Heart right ventricle (tissue), 16 donors: ENCODE measurements at regions not wholly inside any gene's neighbourhood (a gene's known extent, or its start where the extent isn't known, plus 50 kb on each side); places are given as distances from the start of the nearest gene placed in this dataset.

ENCODE experiments used
- ATAC-seq, 8 donors: fragments of 200-7000 bp; cut with Tn5 transposase; one replicate each; pipeline ENCODE4 v1.9.1; 2020; ENCODE audit warnings: mild to moderate bottlenecking in 8 of 8, moderate library complexity in 8 of 8, moderate number of reproducible peaks in 1 of 8
- DNase-seq, 2 donors: peaks; one replicate each; pipeline ENCODE4 v3.0.0-alpha.2; 2020
- H3K27ac ChIP-seq, 10 donors: fragments of 200-600 bp; sonication (generic) in 2 of 10; one replicate each; pipeline versions ENCODE4 v1.5.0 to v1.8.0; 2020 to 2022; ENCODE audit warnings: mild to moderate bottlenecking in 3 of 10
- H3K27me3 ChIP-seq, 7 donors: fragments of 200-600 bp; one replicate each; pipeline ENCODE4 v1.8.0; 2021 to 2022; ENCODE audit warnings: mild to moderate bottlenecking in 2 of 7
- H3K36me3 ChIP-seq, 9 donors: fragments of 200-600 bp; sonication (generic) in 1 of 9; one replicate each; pipeline versions ENCODE4 v1.5.0 to v1.8.0; 2020 to 2022; ENCODE audit warnings: mild to moderate bottlenecking in 2 of 9
- H3K4me1 ChIP-seq, 9 donors: fragments of 200-600 bp; sonication (generic) in 1 of 9; one replicate each; pipeline versions ENCODE4 v1.5.0 to v1.8.0; 2020 to 2022; ENCODE audit warnings: mild to moderate bottlenecking in 4 of 9
- H3K4me3 ChIP-seq, 10 donors: fragments of 200-600 bp; sonication (generic) in 2 of 10; one replicate each; pipeline versions ENCODE4 v1.5.0 to v1.8.0; 2020 to 2022; ENCODE audit warnings: mild to moderate bottlenecking in 7 of 10, moderate library complexity in 2 of 10
- H3K9me3 ChIP-seq, 11 donors: fragments of 200-600 bp in 10 of 11; sonication (generic) in 2 of 11; one replicate each; pipeline versions ENCODE4 v1.5.0 to v1.8.0; 2013 to 2022; ENCODE audit warnings: mild to moderate bottlenecking in 2 of 11, control low read depth in 1 of 11, moderate library complexity in 1 of 11
- WGBS, 2 donors: extraction: QIAGEN DNeasy Blood & Tissue Kit; methylation state at CpG; one replicate each; pipeline ENCODE4 v1.1.7; 2013; ENCODE audit warnings: inconsistent platforms in 1 of 2; 5-methylcytosine and 5-hydroxymethylcytosine counted together
- intact Hi-C, 10 donors: fragments of 100-400 bp; cut with DNase I; formaldehyde crosslinking; loops; one replicate each; pipeline versions ENCODE4 v1.11.1 to v1.14.2; 2022
- TF ChIP-seq, protein P1 (sequence below), 9 donors: fragments of 200-600 bp; sonication (generic) in 2 of 9; IDR thresholded peaks; one replicate each; pipeline versions ENCODE4 v1.5.0 to v1.8.0; 2021 to 2022; ENCODE audit warnings: antibody characterized with exemption in 9 of 9, mild to moderate bottlenecking in 5 of 9, moderate library complexity in 1 of 9
- donor health status: Arrhythmogenic right ventricular cardiomyopathy.
- donor health status: ischemic (EF 13 %, LVEDD 7.1; RV severe dilation, severe dysfunction).
- donor health status: healthy with polysubstance abuse.
- donor health status: DM: no; HTN: yes; CAD: no.
- donor health status: DM: no; HTN: no; CAD: no.
- donor health status: ischemic (EF 25% LVEDD 6.9; RV normal size, moderate dysfunction).
- donor health status: ischemic (EF 25% LVEDD 5.7; RV mildly dilated, moderate dysfunction).
- donor health status: healthy.
- donor health status: DM: yes; HTN: yes; CAD: no.
- donor health status: Ischemic cardiomyopathy.
- donor health status: ischemic (EF 35%, LVEDD 5.7; RV mildly dilated, moderate dysfunction).
- donor health status: nonischemic (EF 11% LVEDD 7.7; RV severe dilation, severe dysfunction).
- donor health status: DM: yes; HTN: yes; CAD: no.
- donor health status: PGD.
- donor health status: ischemic (EF 29% LVEDD 5.4; RV normal size, mild dysfunction).
- donor health status: nonischemic (EF 23%, LVEDD 6.1; RV moderate dilation, normal function).

DNA sequence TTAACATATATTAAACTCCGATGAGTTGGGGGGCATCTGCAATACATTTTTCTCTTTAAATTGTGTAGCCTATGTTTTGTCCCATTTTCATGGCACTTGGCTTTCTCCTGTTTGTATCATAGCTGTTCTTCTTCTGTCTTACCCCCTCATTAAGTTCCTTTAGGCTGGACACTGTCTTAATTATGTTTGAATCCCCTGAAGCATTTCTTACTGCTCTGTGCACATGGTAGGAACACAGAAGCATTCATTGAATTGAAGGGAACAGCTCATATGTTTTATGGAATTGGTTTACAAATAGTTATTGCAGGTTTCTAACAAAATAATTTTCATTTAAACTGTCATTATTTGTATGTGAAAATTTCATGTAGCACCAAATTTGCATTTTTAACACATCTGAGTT, 176.8 kb downstream of the TANC2 start:
- Histone ChIP-seq H3K36me3 (no peaks in the 10 kb centered on the region), H3K9me3 (peaks cover 0 to 10% (median 0%) of the 10 kb centered on the region in 11 donors), H3K4me3 (no peak overlapping the region), H3K27ac (no peak overlapping the region), H3K4me1 (peaks cover 0 to 4% (median 0%) of the 10 kb centered on the region in 9 donors), H3K27me3 (no peaks in the 10 kb centered on the region)
- ATAC-seq (no peak), DNase-seq (no peak)
- TF ChIP-seq, protein P1, sequence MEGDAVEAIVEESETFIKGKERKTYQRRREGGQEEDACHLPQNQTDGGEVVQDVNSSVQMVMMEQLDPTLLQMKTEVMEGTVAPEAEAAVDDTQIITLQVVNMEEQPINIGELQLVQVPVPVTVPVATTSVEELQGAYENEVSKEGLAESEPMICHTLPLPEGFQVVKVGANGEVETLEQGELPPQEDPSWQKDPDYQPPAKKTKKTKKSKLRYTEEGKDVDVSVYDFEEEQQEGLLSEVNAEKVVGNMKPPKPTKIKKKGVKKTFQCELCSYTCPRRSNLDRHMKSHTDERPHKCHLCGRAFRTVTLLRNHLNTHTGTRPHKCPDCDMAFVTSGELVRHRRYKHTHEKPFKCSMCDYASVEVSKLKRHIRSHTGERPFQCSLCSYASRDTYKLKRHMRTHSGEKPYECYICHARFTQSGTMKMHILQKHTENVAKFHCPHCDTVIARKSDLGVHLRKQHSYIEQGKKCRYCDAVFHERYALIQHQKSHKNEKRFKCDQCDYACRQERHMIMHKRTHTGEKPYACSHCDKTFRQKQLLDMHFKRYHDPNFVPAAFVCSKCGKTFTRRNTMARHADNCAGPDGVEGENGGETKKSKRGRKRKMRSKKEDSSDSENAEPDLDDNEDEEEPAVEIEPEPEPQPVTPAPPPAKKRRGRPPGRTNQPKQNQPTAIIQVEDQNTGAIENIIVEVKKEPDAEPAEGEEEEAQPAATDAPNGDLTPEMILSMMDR (IDR thresholded peaks at IDR 0.05): no peak
- 94 to 95% methylated on average over 1 of the region's 1 CpG for WGBS, 2 donors
- intact Hi-C loops: no loop called here

- intact Hi-C loops: no loop called here
- peaks cover 0 to 5% (median 0%) of the 10 kb centered on the region in 11 donors for H3K9me3 ChIP-seq
- no peak overlapping the region for H3K27ac ChIP-seq
- H3K4me1 ChIP-seq: no peaks in the 10 kb centered on the region
- TF ChIP-seq, protein P1 (IDR thresholded peaks at IDR 0.05): no peak
- ATAC-seq (no peak), DNase-seq (no peak)
- H3K4me3 ChIP-seq: no peak overlapping the region
- 91 to 96% methylated on average over 1 of the region's 1 CpG for WGBS, 2 donors
- H3K27me3 ChIP-seq: no peaks in the 10 kb centered on the region
- no peaks in the 10 kb centered on the region for H3K36me3 ChIP-seq
Measured at GRCh38 chr17:63150490-63150889, 184.5 kb downstream of the TANC2 start.

GRCh38 chr17:63150994-63151464, 185.0 kb downstream of the TANC2 start:
- H3K9me3 ChIP-seq: no peaks in the 10 kb centered on the region
- DNase-seq: no peak
- H3K36me3 ChIP-seq: no peaks in the 10 kb centered on the region
- H3K4me1 ChIP-seq: no peaks in the 10 kb centered on the region
- TF ChIP-seq, protein P1 (IDR thresholded peaks at IDR 0.05): no peak
- intact Hi-C loops: no loop called here
- 56 to 67% methylated on average over 4 of the region's 4 CpGs for WGBS, 2 donors
- no peak overlapping the region for H3K27ac ChIP-seq
- no peaks in the 10 kb centered on the region for H3K27me3 ChIP-seq
- no peak overlapping the region for H3K4me3 ChIP-seq
- ATAC-seq: no peak

GRCh38 chr17:63151941-63152523, 186.0 kb downstream of the TANC2 start:
- no peaks in the 10 kb centered on the region for H3K9me3 ChIP-seq
- WGBS, 2 donors: 69 to 75% methylated on average over 4 of the region's 4 CpGs
- DNase-seq (no peak), ATAC-seq (no peak)
- intact Hi-C loops: no loop called here
- no peaks in the 10 kb centered on the region for H3K27me3 ChIP-seq
- no peaks in the 10 kb centered on the region for H3K36me3 ChIP-seq
- no peak overlapping the region for H3K27ac ChIP-seq
- no peak overlapping the region for H3K4me3 ChIP-seq
- H3K4me1 ChIP-seq: peaks cover 0 to 3% (median 0%) of the 10 kb centered on the region in 9 donors
- TF ChIP-seq, protein P1 (IDR thresholded peaks at IDR 0.05): no peak
